Erythroblast (primary cell): ENCODE measurements at regions not wholly inside any gene's neighbourhood (a gene's known extent, or its start where the extent isn't known, plus 50 kb on each side); places are given as distances from the start of the nearest gene placed in this dataset.

Experiments
- GATA1 ChIP-seq: IDR thresholded peaks from 2 replicates; pipeline ENCODE4 v1.6.1; 2011; ENCODE audit warnings: low read depth, mild to moderate bottlenecking, control low read depth, low read length, moderate library complexity
- POLR2A ChIP-seq: IDR thresholded peaks from 2 replicates; pipeline ENCODE4 v1.6.1; 2011; ENCODE audit warnings: mild to moderate bottlenecking, low read length

GRCh38 chrX:7244405-7244804, 96.5 kb upstream of the PUDP start:
- no peak for TF ChIP-seq POLR2A
- TF ChIP-seq GATA1: no peak
